K562 (cell line): ENCODE measurements at regions not wholly inside any gene's neighbourhood (a gene's known extent, or its start where the extent isn't known, plus 50 kb on each side); places are given as distances from the start of the nearest gene placed in this dataset.

Experiments used
- ATAC-seq: fragments of 200-7000 bp; cut with Tn5 transposase; 3 replicates; pipeline ENCODE4 v1.9.1; 2020; ENCODE audit warnings: moderate library complexity
- BruUV-seq: library from RNA; stranded (reverse); fragments of 400-500 nt; replicated peaks from 2 replicates; lab custom pipeline; 2021; lab: Mats Ljungman, UMichigan
- CTCF ChIA-PET: fragments of 300-600 bp; formaldehyde crosslinking; extraction: SDS; loops from one replicate; lab custom pipeline; 2021; ENCODE audit warnings: low intra/inter-chr PET ratio; lab: Yijun Ruan, JAX
- POLR2A ChIA-PET: fragments of 300-600, 350-650 bp; sonication (Branson Sonifier 250); formaldehyde crosslinking; extraction: SDS; loops from one replicate; lab custom pipeline; 2021; ENCODE audit warnings: antibody characterized with exemption, inconsistent platforms; lab: Yijun Ruan, JAX
- DNase-seq, 4 experiments: peaks; one replicate each; pipeline versions ENCODE4 v3.0.0 to v3.0.0-alpha.2; 2011 to 2018; ENCODE audit warnings: low spot score in 3 of 4, mixed read lengths in 3 of 4; ENCODE audit errors: extremely low read depth in 1 of 4
- FAIRE-seq: peaks from 2 replicates; lab custom pipeline; 2011; peaks lifted over from hg19 to GRCh38; lab: Jason Lieb, UNC
- H2AFZ ChIP-seq: 2 replicates; pipeline ENCODE4 v1.6.0; 2011; ENCODE audit warnings: low read depth, low read length, control low read depth, inconsistent platforms
- H3K27ac ChIP-seq: fragments of 200-600 bp; 3 replicates; pipeline ENCODE4 v1.8.0; 2011; ENCODE audit warnings: low read depth, mild to moderate bottlenecking, control low read depth, inconsistent platforms, low read length, moderate library complexity, mixed read lengths; ENCODE audit errors: extremely low read depth
- H3K27me3 ChIP-seq, 2 experiments: fragments of 300-600 bp in 1 of 2; 2 replicates in 1 of 2; 3 replicates in 1 of 2; pipeline versions ENCODE4 v1.6.0 to v1.8.0; 2011; ENCODE audit warnings: inconsistent platforms in 2 of 2, low read length in 2 of 2, mild to moderate bottlenecking in 1 of 2, mixed read lengths in 1 of 2, moderate library complexity in 1 of 2; ENCODE audit not compliant: control insufficient read depth in 2 of 2, insufficient read depth in 2 of 2
- H3K36me3 ChIP-seq: fragments of 300-600 bp; 3 replicates; pipeline ENCODE4 v1.8.0; 2011; ENCODE audit warnings: mild to moderate bottlenecking, low read length, inconsistent platforms; ENCODE audit not compliant: control insufficient read depth, insufficient read depth
- H3K4me1 ChIP-seq, 2 experiments: fragments of 200-600 bp in 1 of 2; replicated peaks in 1 of 2; 2 replicates in 1 of 2; 3 replicates in 1 of 2; pipeline versions ENCODE4 v1.5.1 to v1.8.0; 2011; ENCODE audit warnings: inconsistent platforms in 2 of 2, low read length in 2 of 2, mild to moderate bottlenecking in 1 of 2, mixed read lengths in 1 of 2, moderate library complexity in 1 of 2; ENCODE audit not compliant: control insufficient read depth in 2 of 2, insufficient read depth in 2 of 2
- H3K4me2 ChIP-seq: 2 replicates; pipeline ENCODE4 v1.6.1; 2011; ENCODE audit warnings: low read length, control low read depth, inconsistent platforms, mixed read lengths; ENCODE audit not compliant: insufficient read depth
- H3K4me3 ChIP-seq: fragments of 200-600 bp; sonication (generic), shearing (Covaris generic); 2 replicates; pipeline ENCODE4 v1.5.1; 2016; ENCODE audit warnings: control low read depth, inconsistent platforms
- H3K79me2 ChIP-seq: fragments of 200-600 bp; 3 replicates; pipeline ENCODE4 v1.8.0; 2011; ENCODE audit warnings: low read length, inconsistent platforms; ENCODE audit not compliant: control insufficient read depth, insufficient read depth
- H3K9ac ChIP-seq, 2 experiments: 2 replicates each; pipeline versions ENCODE4 v1.6.0 to v1.6.1; 2011; ENCODE audit warnings: low read depth in 2 of 2, low read length in 2 of 2, control low read depth in 1 of 2, inconsistent platforms in 1 of 2, mild to moderate bottlenecking in 1 of 2, mixed read lengths in 1 of 2; ENCODE audit not compliant: insufficient read depth in 1 of 2
- H3K9me1 ChIP-seq: one replicate; pipeline ENCODE4 v1.6.0; 2011; ENCODE audit warnings: inconsistent platforms, mild to moderate bottlenecking, low read length, moderate library complexity; ENCODE audit not compliant: control insufficient read depth, insufficient read depth
- H3K9me3 ChIP-seq: replicated peaks from 2 replicates; pipeline ENCODE4 v1.5.1; 2011; ENCODE audit warnings: low read depth, low read length, inconsistent platforms; ENCODE audit not compliant: control insufficient read depth, insufficient read depth
- H4K20me1 ChIP-seq: replicated peaks from 2 replicates; pipeline ENCODE4 v1.6.1; 2011; ENCODE audit warnings: low read length, inconsistent platforms, mixed read lengths; ENCODE audit not compliant: control insufficient read depth, insufficient read depth
- DPF2 ChIP-seq: fragments of 450-650 bp; IDR thresholded peaks from 2 replicates; pipeline ENCODE4 v1.6.1; 2016
- ELF4 ChIP-seq: fragments of 450-650 bp; formaldehyde crosslinking; IDR thresholded peaks from 2 replicates; pipeline ENCODE4 v1.4.0; 2022; ENCODE audit warnings: missing genetic modification characterization
- GATAD2A ChIP-seq: fragments of 450-650 bp; IDR thresholded peaks from 2 replicates; pipeline ENCODE4 v1.6.1; 2017
- GATAD2B ChIP-seq: fragments of 450-650 bp; IDR thresholded peaks from 2 replicates; pipeline ENCODE4 v1.6.1; 2017; ENCODE audit warnings: mild to moderate bottlenecking, borderline replicate concordance
- MEF2A ChIP-seq: IDR thresholded peaks from 2 replicates; pipeline ENCODE4 v1.6.1; 2011; ENCODE audit warnings: low read depth, mild to moderate bottlenecking, low read length, moderate library complexity; ENCODE audit not compliant: control insufficient read depth
- PHB2 ChIP-seq: fragments of 450-650 bp; IDR thresholded peaks from 2 replicates; pipeline ENCODE4 v1.6.1; 2017; ENCODE audit warnings: low read depth
- PHTF2 ChIP-seq: fragments of 250-450 bp; sonication (Bioruptor Pico); IDR thresholded peaks from 2 replicates; pipeline ENCODE4 v1.5.0; 2021; ENCODE audit warnings: mild to moderate bottlenecking
- PYGO2 ChIP-seq: fragments of 450-650 bp; IDR thresholded peaks from 2 replicates; pipeline ENCODE4 v1.6.1; 2016; ENCODE audit warnings: mild to moderate bottlenecking, missing genetic modification characterization, moderate library complexity, missing compliant biosample characterization
- SIRT6 ChIP-seq: IDR thresholded peaks from one replicate; pipeline ENCODE4 v1.6.1; 2012; ENCODE audit warnings: low read depth, mild to moderate bottlenecking, control low read depth, inconsistent platforms, low read length, moderate library complexity
- SNRNP70 ChIP-seq: fragments of 200-400 bp; formaldehyde crosslinking; optimal IDR thresholded peaks from 2 replicates; pipeline ENCODE3; 2017; ENCODE audit warnings: low read depth, low read length
- THAP12 ChIP-seq: fragments of 250-450 bp; sonication (Bioruptor Pico); IDR thresholded peaks from 2 replicates; pipeline ENCODE4 v1.9.0; 2021; ENCODE audit warnings: mild to moderate bottlenecking, inconsistent platforms
- THRAP3 ChIP-seq: fragments of 450-650 bp; IDR thresholded peaks from 2 replicates; pipeline ENCODE4 v1.6.1; 2016; ENCODE audit warnings: mild to moderate bottlenecking, inconsistent platforms, borderline replicate concordance
- USF1 ChIP-seq: sonication (generic); formaldehyde crosslinking; IDR thresholded peaks from 2 replicates; pipeline ENCODE4 v1.9.0; 2022; ENCODE audit warnings: mild to moderate bottlenecking, missing genetic modification reagents
- ZBTB34 ChIP-seq: fragments of 250-450 bp; sonication (Bioruptor Pico); IDR thresholded peaks from 2 replicates; pipeline ENCODE4 v1.8.0; 2021; ENCODE audit warnings: mild to moderate bottlenecking, moderate library complexity
- ZNF274 ChIP-seq: IDR thresholded peaks from 2 replicates; pipeline ENCODE4 v1.6.1; 2011; ENCODE audit warnings: low read depth, mild to moderate bottlenecking, low read length, moderate library complexity, borderline replicate concordance
- ZNF316 ChIP-seq: fragments of 450-650 bp; IDR thresholded peaks from 2 replicates; pipeline ENCODE4 v1.6.1; 2016
- WGBS: fragments of 100-300 bp; shearing (Covaris generic); methylation state at CpG from one replicate; pipeline ENCODE4 v1.1.6; 2016; ENCODE audit warnings: low coverage, mixed read lengths; ENCODE audit not compliant: insufficient coverage; ENCODE audit errors: missing lambda C conversion rate; 5-methylcytosine and 5-hydroxymethylcytosine counted together
- in situ Hi-C: fragments of 300-500 bp; cut with MboI; formaldehyde crosslinking; loops from 4 replicates; pipeline ENCODE4 v1.15.0; 2018; ENCODE audit warnings: inconsistent platforms, mixed read lengths
- intact Hi-C: fragments of 100-400 bp; cut with micrococcal nuclease; formaldehyde crosslinking; loops from 2 replicates; pipeline ENCODE4 v1.14.2; 2022

GRCh38 chr1:20413776-20414140 is 72.3 kb downstream of the CAMK2N1 start:
- Histone ChIP-seq H3K79me2 (no peaks in the 10 kb centered on the region), H3K9me3 (no peaks in the 10 kb centered on the region), H3K27ac (no peak overlapping the region), H3K4me1 (no peaks in the 10 kb centered on the region), H3K36me3 (no peaks in the 10 kb centered on the region), H3K4me3 (no peak overlapping the region), H3K27me3 (peaks cover 0 to 24% of the 10 kb centered on the region in 2 experiments; a peak in 2 of 5 replicates), H4K20me1 (0 out of 2 replicates have a peak, but pooled peaks cover 4% of the 10 kb centered on the region), H3K9me1 (peaks cover 2% of the 10 kb centered on the region), H2AFZ (no peak overlapping the region), H3K9ac (no peak overlapping the region), H3K4me2 (no peak overlapping the region)
- CTCF ChIA-PET = no interaction called here
- POLR2A ChIA-PET = interaction anchor here (0.6 to 0.8 kb wide), 2 partner anchors 13 to 17 kb away, joined by 3 to 4 read pairs; no protein-coding TSS in a partner anchor
- WGBS = 3% methylated on average over 3 of the region's 3 CpGs
- in situ Hi-C loops (no loop called here), intact Hi-C loops (no loop called here)
- no TSS peak for BruUV-seq
- FAIRE-seq (no peak), ATAC-seq (no peak), DNase-seq (no peak)
- TF ChIP-seq USF1 (CRISPR knock-in tag) = no peak
- TF ChIP-seq SNRNP70 = no peak
- no peak for TF ChIP-seq ZBTB34 (CRISPR knock-in tag)
- no peak for TF ChIP-seq PHTF2 (CRISPR knock-in tag)
- no peak for TF ChIP-seq THAP12 (CRISPR knock-in tag)
- no peak for TF ChIP-seq THRAP3
- no peak for TF ChIP-seq ZNF316
- TF ChIP-seq GATAD2A = no peak
- no peak for TF ChIP-seq ELF4 (CRISPR knock-in tag)
- no peak for TF ChIP-seq PHB2
- TF ChIP-seq ZNF274 = no peak
- no peak for TF ChIP-seq MEF2A
- TF ChIP-seq SIRT6 = no peak
- TF ChIP-seq DPF2 = no peak
- no peak for TF ChIP-seq GATAD2B
- no peak for TF ChIP-seq PYGO2 (tag)
